ENCODE measurements at regions not wholly inside any gene's neighbourhood (a gene's known extent, or its start where the extent isn't known, plus 50 kb on each side); places are given as distances from the start of the nearest gene placed in this dataset.

DNA sequence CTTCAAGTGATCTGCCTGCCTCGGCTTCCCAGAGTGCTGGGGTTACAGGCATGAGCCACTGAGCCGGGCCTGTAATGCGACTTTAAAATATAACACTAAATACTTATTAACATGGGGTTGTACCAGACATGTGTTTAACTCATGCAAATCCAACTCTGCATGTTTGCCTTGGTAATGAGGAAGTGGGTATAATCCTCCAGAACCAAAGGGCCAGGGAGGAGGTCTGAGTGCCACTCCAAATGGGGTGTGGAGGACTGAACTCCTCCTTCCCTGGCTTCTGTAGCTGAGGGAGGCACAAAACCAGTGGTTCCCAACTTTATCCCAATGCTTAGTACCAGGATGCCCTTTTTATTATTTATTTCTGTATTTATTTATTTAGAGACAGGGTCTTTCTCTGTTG is 61.6 kb upstream of the MED13L start:
- Histone ChIP-seq H3K4me1 (ENCODE audit: control insufficient read depth, extremely low read depth, insufficient read depth, low read length) (no peaks in the 10 kb centered on the region), H4K20me1 (replicated peaks; ENCODE audit: control insufficient read depth, extremely low read depth, insufficient read depth, low read length) (no peaks in the 10 kb centered on the region), H3K36me3 (ENCODE audit: control insufficient read depth in 2 of 2, extremely low read depth in 1 of 2, insufficient read depth in 2 of 2, low read length in 2 of 2) (no peaks in the 10 kb centered on the region), H3K79me2 (ENCODE audit: control insufficient read depth, insufficient read depth, low read length) (no peaks in the 10 kb centered on the region), H2AFZ (ENCODE audit: low read depth, low read length) (no peak overlapping the region), H3K27me3 (ENCODE audit: control insufficient read depth in 2 of 2, insufficient read depth in 2 of 2, low read length in 2 of 2) (no peaks in the 10 kb centered on the region), H3K4me3 (replicated peaks in 1 of 3; ENCODE audit: insufficient read depth in 1 of 3, low read depth in 1 of 3, low read length in 3 of 3) (no peak overlapping the region), H3K9me3 (replicated peaks; ENCODE audit: control insufficient read depth, insufficient read depth, low read length) (no peaks in the 10 kb centered on the region), H3K4me2 (ENCODE audit: insufficient read depth, low read length) (no peak overlapping the region), H3K9ac (replicated peaks; ENCODE audit: extremely low read depth, insufficient read depth, low read length) (no peak overlapping the region), H3K9me1 (replicated peaks; ENCODE audit: control insufficient read depth, extremely low read depth, insufficient read depth, low read length) (no peaks in the 10 kb centered on the region), H3K27ac (ENCODE audit: insufficient read depth, low read depth, low read length) (no peak overlapping the region)
- dilution Hi-C loops (cut with MboI; ENCODE audit: extremely low pct_ligation_motif_present, low sequenced_read_pairs): no loop called here
- ChIA-PET POLR2A (no interaction called here), CTCF (interaction anchor here (0.7 kb wide), 1 partner anchor 8 kb away, joined by 3 read pairs; no protein-coding TSS in a partner anchor)
- FAIRE-seq (no peak), DNase-seq (ENCODE audit: low read depth, low spot score) (no peak)
- intact Hi-C loops (cut with micrococcal nuclease): no loop called here
- no TSS peak for BruUV-seq (replicated peaks)
- TF ChIP-seq GATA2 (IDR thresholded peaks at IDR 0.05; ENCODE audit: insufficient read depth, insufficient read length, low read depth, low read length) (no peak), CTCF (IDR thresholded peaks at IDR 0.05; ENCODE audit: extremely low read depth in 1 of 2, insufficient read depth in 1 of 2, low read depth in 1 of 2, low read length in 2 of 2) (no peak), JUN (IDR thresholded peaks at IDR 0.05; ENCODE audit: borderline replicate concordance, insufficient read depth, insufficient read length, low read depth) (no peak), FOS (IDR thresholded peaks at IDR 0.05; ENCODE audit: borderline replicate concordance, insufficient read depth, low read length) (no peak), EZH2 (IDR thresholded peaks at IDR 0.05; ENCODE audit: borderline replicate concordance, low read depth, low read length, severe bottlenecking) (no peak), POLR2AphosphoS5 (IDR thresholded peaks at IDR 0.05; ENCODE audit: insufficient read depth, low read depth, low read length) (no peak), POLR2A (IDR thresholded peaks at IDR 0.05; ENCODE audit: low read depth, low read length) (no peak), MAX (IDR thresholded peaks at IDR 0.05; ENCODE audit: insufficient read depth, insufficient read length) (no peak)
